ENCODE measurements at regions not wholly inside any gene's neighbourhood (a gene's known extent, or its start where the extent isn't known, plus 50 kb on each side); places are given as distances from the start of the nearest gene placed in this dataset.

GRCh38 chr7:156003220-156004162, 191.2 kb upstream of the SHH start:
- no peak for DNase-seq (ENCODE audit: insufficient read length, low spot score)
- no peak for FAIRE-seq
- TF ChIP-seq POLR2A (IDR thresholded peaks at IDR 0.05; ENCODE audit: low read depth, low read length), result no peak
- TF ChIP-seq PAX5 (IDR thresholded peaks at IDR 0.05; ENCODE audit: insufficient read depth, low read length, severe bottlenecking), result no peak
- TF ChIP-seq POLR2AphosphoS5 (IDR thresholded peaks at IDR 0.05; ENCODE audit: low read depth, low read length), result no peak
- no peak for TF ChIP-seq SPI1 (IDR thresholded peaks at IDR 0.05; ENCODE audit: low read depth, low read length)

- FAIRE-seq (no peak), DNase-seq (ENCODE audit: insufficient read length, low spot score) (no peak)
- TF ChIP-seq POLR2A (IDR thresholded peaks at IDR 0.05; ENCODE audit: low read depth, low read length) (no peak), PAX5 (IDR thresholded peaks at IDR 0.05; ENCODE audit: insufficient read depth, low read length, severe bottlenecking) (no peak), POLR2AphosphoS5 (IDR thresholded peaks at IDR 0.05; ENCODE audit: low read depth, low read length) (no peak), TAF1 (IDR thresholded peaks at IDR 0.05; ENCODE audit: low read depth, low read length) (no peak), SPI1 (IDR thresholded peaks at IDR 0.05; ENCODE audit: low read depth, low read length) (no peak), POU2F2 (IDR thresholded peaks at IDR 0.05; ENCODE audit: low read depth, low read length) (no peak)
These were observed 190.3 kb upstream of the SHH start for GRCh38 chr7:156002362-156003066.

DNA sequence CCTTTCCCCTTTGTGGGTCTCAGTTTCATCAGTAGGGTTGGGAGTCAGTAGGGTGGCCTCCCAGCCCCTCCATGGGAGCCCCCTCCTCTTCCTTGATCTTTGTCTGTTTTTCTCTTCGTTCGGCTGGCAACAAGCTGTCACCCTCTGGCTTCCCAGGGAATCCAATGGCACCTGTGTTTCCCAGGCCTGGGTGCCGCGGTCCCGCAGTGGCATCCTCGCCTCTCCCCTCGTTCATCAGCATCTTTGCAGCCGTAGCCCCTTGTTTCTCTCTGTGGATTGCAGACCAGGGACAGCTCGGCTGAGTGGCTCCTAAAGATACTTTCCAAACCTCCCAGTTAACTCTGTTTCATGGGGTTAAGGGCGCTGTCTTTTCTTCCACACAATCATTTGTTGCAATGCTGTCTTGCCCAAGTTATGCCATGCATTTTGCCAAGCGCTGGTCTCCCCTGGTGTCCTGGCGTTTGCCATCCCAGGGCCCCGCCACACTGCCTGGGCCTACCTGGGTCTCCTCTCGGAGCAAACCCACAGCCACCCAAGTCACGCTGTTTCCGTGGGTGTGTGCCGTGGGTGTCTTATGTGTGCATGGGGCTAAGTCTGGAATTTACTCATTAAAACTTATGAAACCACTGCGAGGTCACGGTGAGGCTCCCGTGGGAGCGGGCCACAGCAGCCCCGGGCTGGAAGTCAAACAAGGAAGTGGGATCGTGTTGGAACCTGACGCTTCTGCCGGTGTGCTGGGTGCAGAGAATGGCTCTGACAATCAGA, 189.4 kb upstream of the SHH start:
- DNase-seq (ENCODE audit: insufficient read length, low spot score) (no peak), FAIRE-seq (no peak)
- TF ChIP-seq POLR2AphosphoS5 (IDR thresholded peaks at IDR 0.05; ENCODE audit: low read depth, low read length), result no peak
- no peak for TF ChIP-seq POLR2A (IDR thresholded peaks at IDR 0.05; ENCODE audit: low read depth, low read length)
- TF ChIP-seq PAX5 (IDR thresholded peaks at IDR 0.05; ENCODE audit: insufficient read depth, low read length, severe bottlenecking), result no peak
- TF ChIP-seq POU2F2 (IDR thresholded peaks at IDR 0.05; ENCODE audit: low read depth, low read length), result no peak
- no peak for TF ChIP-seq TAF1 (IDR thresholded peaks at IDR 0.05; ENCODE audit: low read depth, low read length)
- no peak for TF ChIP-seq SPI1 (IDR thresholded peaks at IDR 0.05; ENCODE audit: low read depth, low read length)

DNA sequence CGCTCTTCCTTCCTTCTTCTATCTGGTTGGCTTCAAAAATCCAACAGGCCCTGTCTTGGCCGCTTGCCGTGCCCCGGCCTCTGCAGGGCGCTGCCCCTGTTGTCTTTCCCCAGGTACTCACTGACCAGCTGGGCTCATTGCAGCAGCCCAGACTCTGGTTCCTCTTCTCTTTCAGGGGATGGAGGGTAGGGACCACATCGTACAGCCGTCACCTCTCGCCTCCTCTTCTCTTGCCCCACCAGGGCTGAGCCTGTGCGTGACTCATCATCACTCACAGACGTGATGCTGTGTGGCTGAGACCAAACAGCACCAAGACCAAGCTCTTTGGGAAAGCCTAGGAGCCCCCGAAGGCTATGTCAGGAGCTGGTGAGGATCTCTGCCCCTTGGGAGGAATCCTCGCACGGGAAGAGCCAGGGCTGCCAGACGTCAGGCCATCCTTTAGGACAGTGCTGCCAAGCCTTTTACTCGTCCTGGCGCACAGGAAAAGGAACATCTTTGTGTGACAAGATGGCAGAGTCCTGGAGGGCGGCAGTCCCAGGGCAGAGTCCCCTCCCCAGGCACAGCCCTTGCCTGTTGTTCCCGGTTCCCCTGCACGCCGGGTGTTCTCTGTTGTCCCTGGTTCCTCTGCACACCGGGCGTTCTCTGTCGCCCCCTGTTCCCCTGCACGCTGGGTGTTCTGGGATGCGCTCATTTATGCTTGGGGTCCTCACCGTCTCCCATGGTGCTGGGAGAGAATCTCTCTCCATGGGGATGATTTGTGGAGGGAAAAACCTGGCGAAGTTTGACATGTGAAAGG, 188.5 kb upstream of the SHH start:
- FAIRE-seq, result no peak
- DNase-seq (ENCODE audit: insufficient read length, low spot score), result no peak

GRCh38 chr7:155999631-156000489, 187.6 kb upstream of the SHH start:
- no peak for TF ChIP-seq POLR2A (IDR thresholded peaks at IDR 0.05; ENCODE audit: low read depth, low read length)
- no peak for TF ChIP-seq POU2F2 (IDR thresholded peaks at IDR 0.05; ENCODE audit: low read depth, low read length)
- no peak for FAIRE-seq
- no peak for DNase-seq (ENCODE audit: insufficient read length, low spot score)

More for the DNA sequence above, 188.5 kb upstream of the SHH start:
- TF ChIP-seq SPI1 (IDR thresholded peaks at IDR 0.05; ENCODE audit: low read depth, low read length), result no peak
- TF ChIP-seq POLR2A (IDR thresholded peaks at IDR 0.05; ENCODE audit: low read depth, low read length), result no peak
- no peak for TF ChIP-seq POU2F2 (IDR thresholded peaks at IDR 0.05; ENCODE audit: low read depth, low read length)
- no peak for TF ChIP-seq POLR2AphosphoS5 (IDR thresholded peaks at IDR 0.05; ENCODE audit: low read depth, low read length)
- no peak for TF ChIP-seq PAX5 (IDR thresholded peaks at IDR 0.05; ENCODE audit: insufficient read depth, low read length, severe bottlenecking)
- TF ChIP-seq TAF1 (IDR thresholded peaks at IDR 0.05; ENCODE audit: low read depth, low read length), result no peak

DNA sequence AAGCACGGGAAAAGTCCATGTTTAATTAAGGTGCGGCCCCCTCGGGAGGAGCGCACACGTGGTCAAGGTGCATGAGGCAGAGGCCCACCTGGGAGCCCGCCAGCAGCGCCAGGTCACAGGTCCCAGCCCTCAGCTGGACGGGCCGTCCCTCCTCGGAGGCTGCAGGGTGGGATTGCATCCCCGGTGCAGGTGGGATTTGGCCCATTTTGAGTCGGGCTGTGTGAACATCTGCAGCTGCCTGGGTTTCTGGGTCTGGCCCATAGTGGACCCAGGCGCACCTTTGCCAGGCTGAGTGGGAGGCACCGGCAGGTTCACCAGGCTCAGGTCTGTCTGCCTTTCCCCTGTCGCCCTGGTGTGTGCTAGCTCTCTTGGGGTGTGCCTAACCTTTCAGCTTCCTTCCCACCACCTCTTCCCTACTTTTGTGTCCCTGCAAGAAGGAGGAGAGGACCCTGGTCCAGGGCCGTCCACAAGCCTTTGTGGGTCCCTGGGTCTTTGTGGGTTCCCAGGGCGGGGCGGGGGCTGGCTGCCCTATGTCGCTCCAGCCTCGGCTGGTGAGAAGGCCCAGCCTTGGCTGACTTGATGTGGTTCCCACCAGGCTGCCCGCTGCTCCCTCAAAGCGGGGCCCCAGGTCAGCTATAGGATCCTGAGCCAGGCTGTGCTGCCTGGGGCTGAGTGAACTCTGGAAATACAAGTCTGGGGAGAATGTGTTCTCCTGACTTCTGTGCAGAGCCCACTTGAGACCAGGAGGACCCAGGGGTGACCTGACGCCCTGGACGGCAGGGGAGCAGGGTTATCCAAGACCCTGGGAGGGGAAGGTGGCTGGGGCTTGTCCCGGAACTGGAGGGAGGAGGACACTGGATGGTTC, 186.7 kb upstream of the SHH start:
- FAIRE-seq, result no peak

GRCh38 chr7:155998328-155998691, 186.0 kb upstream of the SHH start:
- no peak for TF ChIP-seq PAX5 (IDR thresholded peaks at IDR 0.05; ENCODE audit: insufficient read depth, low read length, severe bottlenecking)
- FAIRE-seq, result no peak
- no peak for DNase-seq (ENCODE audit: insufficient read length, low spot score)

More for the DNA sequence above, 186.7 kb upstream of the SHH start:
- no peak for DNase-seq (ENCODE audit: insufficient read length, low spot score)
- TF ChIP-seq PAX5 (IDR thresholded peaks at IDR 0.05; ENCODE audit: insufficient read depth, low read length, severe bottlenecking) (no peak), TAF1 (IDR thresholded peaks at IDR 0.05; ENCODE audit: low read depth, low read length) (no peak), POLR2A (IDR thresholded peaks at IDR 0.05; ENCODE audit: low read depth, low read length) (no peak), POLR2AphosphoS5 (IDR thresholded peaks at IDR 0.05; ENCODE audit: low read depth, low read length) (no peak)
